ENCODE measurements at regions not wholly inside any gene's neighbourhood (a gene's known extent, or its start where the extent isn't known, plus 50 kb on each side); places are given as distances from the start of the nearest gene placed in this dataset.
"Not testable (repeated sequence)": the region's sequence is repeated elsewhere in the genome, so short reads cannot be mapped to it uniquely, and the experiment has no call there.

DNA sequence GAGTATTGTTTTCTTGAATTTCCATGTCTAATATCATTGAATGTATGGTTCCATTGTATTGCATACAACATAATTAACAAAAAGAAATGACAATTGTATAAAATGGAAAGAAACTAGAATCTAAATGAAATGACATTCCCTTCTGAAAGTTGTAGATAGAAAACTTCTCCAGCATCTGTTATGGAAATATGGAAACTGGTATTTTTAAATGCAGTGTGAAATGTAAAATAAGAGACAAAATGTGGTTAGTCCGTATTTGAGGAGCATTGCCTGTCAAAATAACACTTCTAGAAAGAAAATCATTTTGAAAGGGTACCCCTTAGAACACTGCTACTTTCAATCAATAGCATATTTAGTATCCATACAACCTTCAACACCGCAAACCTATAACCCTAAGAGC lies 286.3 kb upstream of the CELF2 start:
- Histone ChIP-seq H3K4me1 (no peaks in the 10 kb centered on the region), H3K36me3 (no peaks in the 10 kb centered on the region), H3K9me3 (no peaks in the 10 kb centered on the region), H3K4me3 (ENCODE audit: low read depth, low read length) (no peak overlapping the region), H3K27me3 (no peaks in the 10 kb centered on the region)
- no peak for DNase-seq
- TF ChIP-seq, protein P1, sequence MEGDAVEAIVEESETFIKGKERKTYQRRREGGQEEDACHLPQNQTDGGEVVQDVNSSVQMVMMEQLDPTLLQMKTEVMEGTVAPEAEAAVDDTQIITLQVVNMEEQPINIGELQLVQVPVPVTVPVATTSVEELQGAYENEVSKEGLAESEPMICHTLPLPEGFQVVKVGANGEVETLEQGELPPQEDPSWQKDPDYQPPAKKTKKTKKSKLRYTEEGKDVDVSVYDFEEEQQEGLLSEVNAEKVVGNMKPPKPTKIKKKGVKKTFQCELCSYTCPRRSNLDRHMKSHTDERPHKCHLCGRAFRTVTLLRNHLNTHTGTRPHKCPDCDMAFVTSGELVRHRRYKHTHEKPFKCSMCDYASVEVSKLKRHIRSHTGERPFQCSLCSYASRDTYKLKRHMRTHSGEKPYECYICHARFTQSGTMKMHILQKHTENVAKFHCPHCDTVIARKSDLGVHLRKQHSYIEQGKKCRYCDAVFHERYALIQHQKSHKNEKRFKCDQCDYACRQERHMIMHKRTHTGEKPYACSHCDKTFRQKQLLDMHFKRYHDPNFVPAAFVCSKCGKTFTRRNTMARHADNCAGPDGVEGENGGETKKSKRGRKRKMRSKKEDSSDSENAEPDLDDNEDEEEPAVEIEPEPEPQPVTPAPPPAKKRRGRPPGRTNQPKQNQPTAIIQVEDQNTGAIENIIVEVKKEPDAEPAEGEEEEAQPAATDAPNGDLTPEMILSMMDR (IDR thresholded peaks at IDR 0.05; ENCODE audit: low read depth, low read length), result no peak

DNA sequence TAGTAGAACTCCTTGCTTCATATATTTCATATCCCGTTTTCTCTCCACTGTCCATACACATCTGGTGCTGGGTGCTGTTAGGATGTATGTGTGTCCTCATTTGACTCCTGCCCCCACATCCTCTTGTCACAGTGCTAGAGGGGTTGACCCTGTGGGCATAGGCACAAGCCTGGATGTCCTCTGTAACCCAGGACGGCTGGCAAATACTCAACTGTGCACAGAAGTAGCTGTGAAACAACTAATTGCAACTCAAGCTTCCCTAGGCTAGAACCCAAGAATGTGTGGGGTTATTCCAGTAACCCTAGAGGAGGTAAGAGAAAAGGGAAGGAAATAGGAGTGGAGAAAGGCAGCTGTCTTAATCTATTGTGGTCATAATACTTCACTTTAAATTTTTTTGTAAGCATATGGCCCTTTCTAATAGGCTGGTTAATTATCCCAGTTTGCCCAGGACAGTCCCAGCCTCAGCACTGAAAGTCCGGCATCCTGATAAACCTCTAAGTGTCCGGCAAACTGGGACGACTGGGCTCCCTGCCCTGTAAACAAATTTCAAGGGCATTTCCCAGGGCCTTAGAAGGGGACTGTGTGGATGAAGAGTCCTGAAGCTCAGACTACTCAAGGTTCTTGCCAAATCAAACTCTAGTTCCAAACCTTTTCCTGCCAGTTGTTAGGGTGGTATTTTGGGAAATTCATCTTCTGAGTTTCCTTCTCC lies 283.2 kb upstream of the CELF2 start:
- H3K4me1 ChIP-seq, result no peaks in the 10 kb centered on the region
- no peaks in the 10 kb centered on the region for H3K36me3 ChIP-seq
- H3K27me3 ChIP-seq, result no peaks in the 10 kb centered on the region
- no peaks in the 10 kb centered on the region for H3K9me3 ChIP-seq
- DNase-seq, result no peak
- TF ChIP-seq, protein P1 (IDR thresholded peaks at IDR 0.05; ENCODE audit: low read depth, low read length), result no peak
- H3K4me3 ChIP-seq (ENCODE audit: low read depth, low read length), result no peak overlapping the region

DNA sequence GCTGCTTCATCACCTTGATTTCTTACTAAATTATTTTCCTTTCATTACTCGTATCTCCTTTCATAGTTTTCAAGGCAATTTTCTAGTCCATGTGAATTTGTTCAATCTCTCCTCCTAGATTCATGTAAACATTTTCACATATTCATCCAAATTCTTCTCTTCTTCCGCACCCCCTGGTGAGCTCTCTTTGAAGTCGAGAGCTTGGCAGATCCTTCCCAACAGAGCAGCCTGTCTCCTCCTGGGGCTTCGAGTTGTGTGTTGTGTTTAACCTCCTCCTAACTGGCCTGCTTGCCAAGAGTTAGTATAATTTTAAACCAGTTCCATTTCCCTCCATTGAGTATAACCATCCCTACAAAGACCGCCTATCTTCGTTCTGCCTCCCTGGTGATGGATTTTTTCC lies 272.4 kb upstream of the CELF2 start:
- Histone ChIP-seq H3K4me3 (ENCODE audit: low read depth, low read length) (no peak overlapping the region), H3K27me3 (no peaks in the 10 kb centered on the region), H3K4me1 (no peaks in the 10 kb centered on the region), H3K36me3 (no peaks in the 10 kb centered on the region), H3K9me3 (no peaks in the 10 kb centered on the region)
- TF ChIP-seq, protein P1 (IDR thresholded peaks at IDR 0.05; ENCODE audit: low read depth, low read length), result no peak
- DNase-seq, result no peak

DNA sequence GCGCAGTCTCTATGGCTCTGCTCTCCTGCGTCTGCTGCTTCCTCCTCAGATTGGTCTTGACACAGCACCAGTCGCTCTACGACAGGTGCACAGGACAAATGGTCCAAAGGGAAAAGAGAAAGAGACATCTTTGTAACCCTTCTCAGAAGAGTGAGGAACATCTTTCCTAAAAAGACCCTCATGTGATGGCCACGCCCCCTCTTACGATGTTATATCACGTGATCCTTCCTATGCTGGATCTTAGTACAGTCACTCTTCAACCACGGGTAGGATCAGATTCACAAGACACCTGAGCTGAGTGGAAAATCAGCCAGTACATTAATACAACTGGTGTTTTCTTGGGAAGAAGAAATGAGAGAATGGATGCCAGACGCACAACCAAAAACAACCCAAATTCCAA lies 262.2 kb upstream of the CELF2 start:
- DNase-seq, result no peak
- no peaks in the 10 kb centered on the region for H3K4me1 ChIP-seq
- H3K4me3 ChIP-seq (ENCODE audit: low read depth, low read length), result no peak overlapping the region
- no peaks in the 10 kb centered on the region for H3K36me3 ChIP-seq
- no peaks in the 10 kb centered on the region for H3K9me3 ChIP-seq
- H3K27me3 ChIP-seq, result no peaks in the 10 kb centered on the region
- TF ChIP-seq, protein P1 (IDR thresholded peaks at IDR 0.05; ENCODE audit: low read depth, low read length), result no peak

DNA sequence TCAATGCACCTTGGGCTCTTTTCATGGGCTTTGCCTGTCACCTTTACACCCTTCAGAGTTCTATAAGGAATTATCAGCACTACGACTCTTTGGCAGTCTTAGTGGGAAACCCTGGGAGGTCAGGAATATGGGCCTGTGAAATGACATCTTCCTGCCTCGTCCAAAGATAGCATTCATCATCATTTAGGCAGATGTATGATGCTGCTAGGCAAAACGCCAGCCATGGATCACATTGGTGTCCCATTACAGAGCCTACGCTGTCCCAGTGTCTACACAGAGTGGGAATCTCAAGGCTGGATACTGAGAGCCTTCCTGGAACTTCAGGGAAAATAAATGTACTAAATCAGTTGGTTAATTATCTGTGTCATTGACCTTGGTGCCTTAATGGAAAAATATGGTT lies 259.4 kb upstream of the CELF2 start:
- Histone ChIP-seq H3K4me1 (no peaks in the 10 kb centered on the region), H3K27me3 (no peaks in the 10 kb centered on the region), H3K36me3 (no peaks in the 10 kb centered on the region), H3K9me3 (no peaks in the 10 kb centered on the region), H3K4me3 (ENCODE audit: low read depth, low read length) (no peak overlapping the region)
- TF ChIP-seq, protein P1 (IDR thresholded peaks at IDR 0.05; ENCODE audit: low read depth, low read length), result no peak
- no peak for DNase-seq

DNA sequence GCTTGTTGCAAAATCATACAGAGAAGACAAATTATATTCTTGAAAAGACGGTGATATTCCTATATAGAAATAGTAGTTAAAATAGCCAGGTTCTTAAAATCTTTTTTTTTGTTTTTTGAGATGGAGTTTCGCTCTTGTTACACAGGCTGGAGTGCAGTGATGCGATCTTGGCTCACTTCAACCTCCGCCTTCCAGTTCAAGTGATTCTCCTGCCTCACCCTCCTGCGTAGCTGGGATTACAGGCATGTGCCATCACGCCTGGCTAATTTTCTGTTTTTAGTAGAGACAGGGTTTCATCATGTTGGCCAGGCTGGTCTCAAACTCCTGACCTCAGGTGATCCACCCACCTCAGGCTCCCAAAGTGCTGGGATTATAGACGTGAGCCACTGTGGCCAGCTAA lies 257.9 kb upstream of the CELF2 start:
- H3K27me3 ChIP-seq; H3K9me3 ChIP-seq; H3K4me3 ChIP-seq (ENCODE audit: low read depth, low read length); H3K36me3 ChIP-seq; H3K4me1 ChIP-seq; DNase-seq: not testable (repeated sequence)
